Mesendoderm (in vitro differentiated cells): ENCODE measurements at regions not wholly inside any gene's neighbourhood (a gene's known extent, or its start where the extent isn't known, plus 50 kb on each side); places are given as distances from the start of the nearest gene placed in this dataset.
"Not testable (repeated sequence)": the region's sequence is repeated elsewhere in the genome, so short reads cannot be mapped to it uniquely, and the experiment has no call there.

Source experiments
- DNase-seq: peaks from one replicate; pipeline ENCODE4 v3.0.0; 2013
- H2AK5ac ChIP-seq: 2 replicates; pipeline ENCODE4 v1.6.1; 2013; ENCODE audit warnings: low read length, inconsistent platforms
- H2BK120ac ChIP-seq: 2 replicates; pipeline ENCODE4 v1.6.1; 2013; ENCODE audit warnings: low read depth, mild to moderate bottlenecking, low read length, moderate library complexity, mixed read lengths
- H2BK15ac ChIP-seq: replicated peaks from 2 replicates; pipeline ENCODE4 v1.6.1; 2013; ENCODE audit warnings: low read depth, mild to moderate bottlenecking, moderate library complexity
- H2BK5ac ChIP-seq: 2 replicates; pipeline ENCODE4 v1.6.1; 2013; ENCODE audit warnings: low read length, inconsistent platforms
- H3K18ac ChIP-seq: 2 replicates; pipeline ENCODE4 v1.6.1; 2013; ENCODE audit warnings: mild to moderate bottlenecking, low read length, mixed read lengths
- H3K23ac ChIP-seq: one replicate; pipeline ENCODE4 v1.6.1; 2013; ENCODE audit warnings: low read length
- H3K27ac ChIP-seq: 2 replicates; pipeline ENCODE4 v1.5.1; 2013; ENCODE audit warnings: low read depth, mild to moderate bottlenecking, inconsistent platforms, low read length, moderate library complexity
- H3K27me3 ChIP-seq: 2 replicates; pipeline ENCODE4 v1.6.1; 2013; ENCODE audit warnings: low read length, control low read depth, mild to moderate bottlenecking, inconsistent platforms; ENCODE audit not compliant: insufficient read depth, poor library complexity
- H3K36me3 ChIP-seq: 2 replicates; pipeline ENCODE4 v1.6.1; 2013; ENCODE audit warnings: low read length, inconsistent platforms; ENCODE audit not compliant: control insufficient read depth, insufficient read depth
- H3K4ac ChIP-seq: one replicate; pipeline ENCODE4 v1.6.1; 2013; ENCODE audit warnings: low read depth, mild to moderate bottlenecking, low read length, moderate library complexity
- H3K4me1 ChIP-seq: 2 replicates; pipeline ENCODE4 v1.6.1; 2013; ENCODE audit warnings: low read depth, low read length, inconsistent platforms; ENCODE audit not compliant: control insufficient read depth
- H3K4me2 ChIP-seq: 2 replicates; pipeline ENCODE4 v1.6.1; 2013; ENCODE audit warnings: low read length
- H3K4me3 ChIP-seq: 2 replicates; pipeline ENCODE4 v1.5.1; 2013; ENCODE audit warnings: mild to moderate bottlenecking, low read length
- H3K56ac ChIP-seq: one replicate; pipeline ENCODE4 v1.6.1; 2013; ENCODE audit warnings: low read length
- H3K79me1 ChIP-seq: 2 replicates; pipeline ENCODE4 v1.6.1; 2013; ENCODE audit warnings: low read length, inconsistent platforms
- H3K79me2 ChIP-seq: 2 replicates; pipeline ENCODE4 v1.6.1; 2013; ENCODE audit warnings: mild to moderate bottlenecking, low read length; ENCODE audit not compliant: control insufficient read depth, insufficient read depth
- H3K9ac ChIP-seq: 2 replicates; pipeline ENCODE4 v1.6.1; 2013; ENCODE audit warnings: low read length, inconsistent platforms
- H4K5ac ChIP-seq: one replicate; pipeline ENCODE4 v1.6.1; 2013; ENCODE audit warnings: low read length
- H4K8ac ChIP-seq: one replicate; pipeline ENCODE4 v1.6.1; 2013; ENCODE audit warnings: low read depth, mild to moderate bottlenecking, control low read depth, low read length, moderate library complexity
- WGBS: extraction: QIAGEN DNeasy Blood & Tissue Kit; methylation state at CpG from one replicate; pipeline ENCODE4 v1.1.7; 2013; ENCODE audit warnings: low lambda C conversion rate, missing lambda C conversion rate; ENCODE audit not compliant: insufficient coverage; ENCODE audit errors: extremely low coverage; 5-methylcytosine and 5-hydroxymethylcytosine counted together

GRCh38 chr6:117795234-117795633, 111.8 kb upstream of the SLC35F1 start:
- H2BK120ac ChIP-seq, result no peak overlapping the region
- peak overlapping the region; percentile 16 for H3K4ac ChIP-seq
- H3K9ac ChIP-seq, result no peak overlapping the region
- no peak overlapping the region for H2AK5ac ChIP-seq
- no peak overlapping the region for H3K4me3 ChIP-seq
- H3K56ac ChIP-seq, result no peak overlapping the region
- no peak overlapping the region for H3K4me2 ChIP-seq
- H3K23ac ChIP-seq, result no peak overlapping the region
- DNase-seq, result no peak
- WGBS, result no CpG with 5 or more reads among the region's 1 CpG
- no peak overlapping the region for H2BK15ac ChIP-seq
- H2BK5ac ChIP-seq, result no peak overlapping the region
- no peak overlapping the region for H3K27ac ChIP-seq
- H3K36me3 ChIP-seq, result no peaks in the 10 kb centered on the region
- no peak overlapping the region for H3K18ac ChIP-seq
- no peak overlapping the region for H4K8ac ChIP-seq
- no peak overlapping the region for H4K5ac ChIP-seq
- no peaks in the 10 kb centered on the region for H3K27me3 ChIP-seq
- no peaks in the 10 kb centered on the region for H3K79me1 ChIP-seq
- no peaks in the 10 kb centered on the region for H3K79me2 ChIP-seq
- no peaks in the 10 kb centered on the region for H3K4me1 ChIP-seq

- H3K56ac ChIP-seq, H3K4me3 ChIP-seq, H3K4me2 ChIP-seq, H3K23ac ChIP-seq, H3K79me2 ChIP-seq, H2BK120ac ChIP-seq, H3K27ac ChIP-seq, H3K36me3 ChIP-seq, H2AK5ac ChIP-seq, H4K5ac ChIP-seq, H3K4me1 ChIP-seq, H3K4ac ChIP-seq, H4K8ac ChIP-seq, H2BK5ac ChIP-seq, H3K79me1 ChIP-seq, H3K9ac ChIP-seq, H3K18ac ChIP-seq, H3K27me3 ChIP-seq, DNase-seq, H2BK15ac ChIP-seq: not testable (repeated sequence)
- no CpG with 5 or more reads among the region's 2 CpGs for WGBS
Measured at GRCh38 chr6:117798819-117799218, 108.2 kb upstream of the SLC35F1 start.

DNA sequence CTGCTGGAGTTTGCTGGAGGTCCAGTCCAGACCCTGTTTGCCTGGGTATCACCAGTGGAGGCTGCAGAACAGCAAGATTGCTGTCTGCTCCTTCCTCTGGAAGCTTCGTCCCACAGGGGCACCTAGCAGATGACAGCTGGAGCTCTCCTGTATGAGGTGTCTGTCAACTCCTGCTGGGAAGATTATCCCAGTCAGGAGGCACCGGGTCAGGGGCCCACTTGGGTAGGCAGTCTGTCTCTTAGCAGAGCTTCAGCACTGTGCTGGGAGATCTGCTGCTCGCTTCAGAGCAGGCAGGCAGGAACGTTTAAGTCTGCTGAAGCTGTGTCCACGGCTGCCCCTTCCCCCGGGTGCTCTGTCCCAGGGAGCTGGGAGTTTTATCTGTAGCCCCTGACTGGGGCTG, 96.8 kb upstream of the SLC35F1 start:
- Histone ChIP-seq H2AK5ac (no peak overlapping the region), H3K4me1 (no peaks in the 10 kb centered on the region), H2BK120ac (no peak overlapping the region), H2BK15ac (no peak overlapping the region), H3K18ac (no peak overlapping the region), H3K23ac (no peak overlapping the region), H4K5ac (no peak overlapping the region), H3K27ac (no peak overlapping the region), H3K79me1 (no peaks in the 10 kb centered on the region), H3K4ac (no peak overlapping the region), H3K36me3 (no peaks in the 10 kb centered on the region), H4K8ac (no peak overlapping the region), H3K9ac (no peak overlapping the region), H2BK5ac (no peak overlapping the region), H3K4me3 (no peak overlapping the region), H3K4me2 (no peak overlapping the region), H3K27me3 (no peaks in the 10 kb centered on the region), H3K56ac (no peak overlapping the region), H3K79me2 (no peaks in the 10 kb centered on the region)
- no peak for DNase-seq
- no CpG with 5 or more reads among the region's 6 CpGs for WGBS

GRCh38 chr6:117817499-117817898, 89.6 kb upstream of the SLC35F1 start:
- WGBS, result no CpG with 5 or more reads among the region's 5 CpGs
- no peaks in the 10 kb centered on the region for H3K79me2 ChIP-seq
- no peak for DNase-seq
- no peak overlapping the region for H3K9ac ChIP-seq
- H2BK15ac ChIP-seq, result no peak overlapping the region
- no peak overlapping the region for H4K8ac ChIP-seq
- no peaks in the 10 kb centered on the region for H3K36me3 ChIP-seq
- H3K4ac ChIP-seq, result no peak overlapping the region
- no peak overlapping the region for H4K5ac ChIP-seq
- no peak overlapping the region for H2BK5ac ChIP-seq
- no peaks in the 10 kb centered on the region for H3K4me1 ChIP-seq
- H3K23ac ChIP-seq, result no peak overlapping the region
- no peak overlapping the region for H2BK120ac ChIP-seq
- H3K56ac ChIP-seq, result no peak overlapping the region
- no peak overlapping the region for H3K18ac ChIP-seq
- no peaks in the 10 kb centered on the region for H3K79me1 ChIP-seq
- no peak overlapping the region for H3K4me2 ChIP-seq
- no peak overlapping the region for H3K27ac ChIP-seq
- no peak overlapping the region for H2AK5ac ChIP-seq
- no peak overlapping the region for H3K4me3 ChIP-seq
- no peaks in the 10 kb centered on the region for H3K27me3 ChIP-seq

GRCh38 chr6:117817992-117818391, 89.1 kb upstream of the SLC35F1 start:
- Histone ChIP-seq H3K18ac (no peak overlapping the region), H3K4me1 (no peaks in the 10 kb centered on the region), H3K27me3 (no peaks in the 10 kb centered on the region), H3K23ac (no peak overlapping the region), H2AK5ac (no peak overlapping the region), H3K79me1 (no peaks in the 10 kb centered on the region), H3K79me2 (no peaks in the 10 kb centered on the region), H4K8ac (no peak overlapping the region), H3K9ac (no peak overlapping the region), H2BK5ac (no peak overlapping the region), H3K4me2 (no peak overlapping the region), H2BK120ac (no peak overlapping the region), H3K56ac (no peak overlapping the region), H3K36me3 (no peaks in the 10 kb centered on the region), H3K4me3 (no peak overlapping the region), H2BK15ac (no peak overlapping the region), H3K4ac (no peak overlapping the region), H4K5ac (no peak overlapping the region), H3K27ac (no peak overlapping the region)
- DNase-seq, result no peak

- H3K18ac ChIP-seq, result no peak overlapping the region
- no peak overlapping the region for H3K4me2 ChIP-seq
- H3K4me3 ChIP-seq, result no peak overlapping the region
- H3K4ac ChIP-seq, result no peak overlapping the region
- H4K5ac ChIP-seq, result no peak overlapping the region
- H3K4me1 ChIP-seq, result no peaks in the 10 kb centered on the region
- H4K8ac ChIP-seq, result no peak overlapping the region
- no peak overlapping the region for H2BK5ac ChIP-seq
- H3K23ac ChIP-seq, result no peak overlapping the region
- no peaks in the 10 kb centered on the region for H3K79me2 ChIP-seq
- no peak overlapping the region for H3K56ac ChIP-seq
- no peak overlapping the region for H2BK15ac ChIP-seq
- no peaks in the 10 kb centered on the region for H3K27me3 ChIP-seq
- H3K36me3 ChIP-seq, result no peaks in the 10 kb centered on the region
- no peak overlapping the region for H3K27ac ChIP-seq
- WGBS, result no CpG with 5 or more reads among the region's 1 CpG
- no peak overlapping the region for H2BK120ac ChIP-seq
- DNase-seq, result no peak
- H2AK5ac ChIP-seq, result no peak overlapping the region
- no peaks in the 10 kb centered on the region for H3K79me1 ChIP-seq
- H3K9ac ChIP-seq, result no peak overlapping the region
Measured at GRCh38 chr6:117818449-117818848, 88.6 kb upstream of the SLC35F1 start.
